ENCODE measurements at regions not wholly inside any gene's neighbourhood (a gene's known extent, or its start where the extent isn't known, plus 50 kb on each side); places are given as distances from the start of the nearest gene placed in this dataset.

- Histone ChIP-seq H3K27ac (no peak overlapping the region), H3K4me1 (peaks cover 0 to 6% (median 0%) of the 10 kb centered on the region in 4 donors), H3K27me3 (no peaks in the 10 kb centered on the region), H3K9me3 (no peaks in the 10 kb centered on the region), H3K4me3 (no peak overlapping the region), H3K36me3 (no peaks in the 10 kb centered on the region)
- WGBS, 2 donors (ENCODE audit: low coverage in 1 of 2) = 70 to 83% methylated on average over 2 to 14 of the region's 14 CpGs
- no peak for TF ChIP-seq POLR2A (IDR thresholded peaks at IDR 0.05)
- no peak for TF ChIP-seq EP300 (IDR thresholded peaks at IDR 0.05; ENCODE audit: low read depth)
- TF ChIP-seq POLR2AphosphoS5 (IDR thresholded peaks at IDR 0.05) = no peak
- TF ChIP-seq CTCF (IDR thresholded peaks at IDR 0.05) = no peak
- in situ Hi-C loops (cut with MboI; ENCODE audit: low pct_ligation_motif_present in 1 of 4, low pct_unique_long_range_greater_than_20kb in 1 of 4, low sequenced_read_pairs in 3 of 4) (no loop called here), intact Hi-C loops (cut with DNase I; ENCODE audit: low total_unique reads) (no loop called here)
- no peak for DNase-seq
Observed at GRCh38 chr3:14340960-14341708, 61.3 kb upstream of the SLC6A6 start.

GRCh38 chr3:14343338-14344112, 58.9 kb upstream of the SLC6A6 start:
- 89 to 92% methylated on average over 8 to 21 of the region's 21 CpGs for WGBS, 2 donors (ENCODE audit: low coverage in 1 of 2)
- DNase-seq = no peak
- in situ Hi-C loops (cut with MboI; ENCODE audit: low pct_ligation_motif_present in 1 of 4, low pct_unique_long_range_greater_than_20kb in 1 of 4, low sequenced_read_pairs in 3 of 4) = no loop called here
- H3K4me3 ChIP-seq = no peak overlapping the region
- no peaks in the 10 kb centered on the region for H3K9me3 ChIP-seq
- no peaks in the 10 kb centered on the region for H3K36me3 ChIP-seq
- H3K4me1 ChIP-seq = no peaks in the 10 kb centered on the region
- TF ChIP-seq POLR2A (IDR thresholded peaks at IDR 0.05) (no peak), EP300 (IDR thresholded peaks at IDR 0.05; ENCODE audit: low read depth) (no peak), CTCF (IDR thresholded peaks at IDR 0.05) (no peak), POLR2AphosphoS5 (IDR thresholded peaks at IDR 0.05) (no peak)
- no peaks in the 10 kb centered on the region for H3K27me3 ChIP-seq
- no peak overlapping the region for H3K27ac ChIP-seq
- intact Hi-C loops (cut with DNase I; ENCODE audit: low total_unique reads) = no loop called here

- Histone ChIP-seq H3K9me3 (no peaks in the 10 kb centered on the region), H3K4me1 (no peaks in the 10 kb centered on the region), H3K36me3 (no peaks in the 10 kb centered on the region), H3K27ac (no peak overlapping the region), H3K4me3 (no peak overlapping the region), H3K27me3 (no peaks in the 10 kb centered on the region)
- DNase-seq = no peak
- in situ Hi-C loops (cut with MboI; ENCODE audit: low pct_ligation_motif_present in 1 of 4, low pct_unique_long_range_greater_than_20kb in 1 of 4, low sequenced_read_pairs in 3 of 4) (no loop called here), intact Hi-C loops (cut with DNase I; ENCODE audit: low total_unique reads) (no loop called here)
- 87 to 94% methylated on average over 3 to 7 of the region's 7 CpGs for WGBS, 2 donors (ENCODE audit: low coverage in 1 of 2)
- TF ChIP-seq POLR2AphosphoS5 (IDR thresholded peaks at IDR 0.05) = no peak
- no peak for TF ChIP-seq CTCF (IDR thresholded peaks at IDR 0.05)
- TF ChIP-seq EP300 (IDR thresholded peaks at IDR 0.05; ENCODE audit: low read depth) = no peak
- no peak for TF ChIP-seq POLR2A (IDR thresholded peaks at IDR 0.05)
Observed at GRCh38 chr3:14344351-14344750, 58.1 kb upstream of the SLC6A6 start.

GRCh38 chr3:14345496-14346150, 56.8 kb upstream of the SLC6A6 start:
- in situ Hi-C loops (cut with MboI; ENCODE audit: low pct_ligation_motif_present in 1 of 4, low pct_unique_long_range_greater_than_20kb in 1 of 4, low sequenced_read_pairs in 3 of 4) (no loop called here), intact Hi-C loops (cut with DNase I; ENCODE audit: low total_unique reads) (no loop called here)
- no peak overlapping the region for H3K27ac ChIP-seq
- DNase-seq = no peak
- no peaks in the 10 kb centered on the region for H3K9me3 ChIP-seq
- no peaks in the 10 kb centered on the region for H3K27me3 ChIP-seq
- no peaks in the 10 kb centered on the region for H3K4me1 ChIP-seq
- 74% methylated on average over 7 of the region's 7 CpGs; no CpG with 5 or more reads in 1 of the 2 donors for WGBS, 2 donors (ENCODE audit: low coverage in 1 of 2)
- TF ChIP-seq POLR2AphosphoS5 (IDR thresholded peaks at IDR 0.05) (no peak), CTCF (IDR thresholded peaks at IDR 0.05) (no peak), EP300 (IDR thresholded peaks at IDR 0.05; ENCODE audit: low read depth) (no peak), POLR2A (IDR thresholded peaks at IDR 0.05) (no peak)
- no peak overlapping the region for H3K4me3 ChIP-seq
- no peaks in the 10 kb centered on the region for H3K36me3 ChIP-seq
